Nephron (organoid): ENCODE measurements at regions not wholly inside any gene's neighbourhood (a gene's known extent, or its start where the extent isn't known, plus 50 kb on each side); places are given as distances from the start of the nearest gene placed in this dataset.

Source experiments
- H3K27ac Mint-ChIP-seq, 3 experiments: 2 replicates each; pipeline ENCODE4 v1.8.0; 2020; ENCODE audit warnings: mixed read lengths in 3 of 3, mild to moderate bottlenecking in 2 of 3, moderate library complexity in 1 of 3
- H3K27me3 Mint-ChIP-seq: 2 replicates; pipeline ENCODE4 v1.8.0; 2021; ENCODE audit warnings: low read depth, mild to moderate bottlenecking, moderate library complexity, mixed read lengths
- H3K36me3 Mint-ChIP-seq: 2 replicates; pipeline ENCODE4 v1.8.0; 2020; ENCODE audit warnings: low read depth, mixed read lengths
- H3K4me1 Mint-ChIP-seq: 2 replicates; pipeline ENCODE4 v1.8.0; 2020; ENCODE audit warnings: mixed read lengths
- H3K4me3 Mint-ChIP-seq, 3 experiments: 2 replicates each; pipeline ENCODE4 v1.8.0; 2020; ENCODE audit warnings: mild to moderate bottlenecking in 3 of 3, mixed read lengths in 3 of 3, moderate library complexity in 2 of 3
- H3K9me3 Mint-ChIP-seq: 2 replicates; pipeline ENCODE4 v1.8.0; 2020; ENCODE audit warnings: mixed read lengths
- CTCF ChIP-seq, 3 experiments: fragments of 200-600 bp; sonication (generic); IDR thresholded peaks; one replicate each; pipeline ENCODE4 v1.5.0; 2021; ENCODE audit warnings: antibody characterized with exemption in 3 of 3; ENCODE audit not compliant: unreplicated experiment in 3 of 3

GRCh38 chr9:100690438-100690837 is 112.6 kb downstream of the CAVIN4 start:
- Mint-ChIP-seq H3K9me3 (peaks cover 3% of the 10 kb centered on the region), H3K27me3 (no peaks in the 10 kb centered on the region), H3K27ac (no peak overlapping the region), H3K4me3 (no peak overlapping the region), H3K36me3 (no peaks in the 10 kb centered on the region), H3K4me1 (no peaks in the 10 kb centered on the region)
- no peak for TF ChIP-seq CTCF (IDR thresholded peaks at IDR 0.05; ENCODE audit: unreplicated experiment in 3 of 3)

- Mint-ChIP-seq H3K4me3 (no peak overlapping the region), H3K27me3 (no peaks in the 10 kb centered on the region), H3K4me1 (peaks cover 33% of the 10 kb centered on the region), H3K27ac (no peak overlapping the region), H3K36me3 (no peaks in the 10 kb centered on the region), H3K9me3 (no peaks in the 10 kb centered on the region)
- TF ChIP-seq CTCF (IDR thresholded peaks at IDR 0.05; ENCODE audit: unreplicated experiment in 3 of 3): no peak
These were observed 119.5 kb downstream of the CAVIN4 start for GRCh38 chr9:100697339-100697738.

- TF ChIP-seq CTCF (IDR thresholded peaks at IDR 0.05; ENCODE audit: unreplicated experiment in 3 of 3): no peak
- H3K27me3 Mint-ChIP-seq: no peaks in the 10 kb centered on the region
- H3K4me1 Mint-ChIP-seq: peaks cover 33% of the 10 kb centered on the region
- no peaks in the 10 kb centered on the region for H3K9me3 Mint-ChIP-seq
- no peaks in the 10 kb centered on the region for H3K36me3 Mint-ChIP-seq
- H3K4me3 Mint-ChIP-seq: no peak overlapping the region
- no peak overlapping the region for H3K27ac Mint-ChIP-seq
These were observed 121.1 kb downstream of the CAVIN4 start for GRCh38 chr9:100698945-100699344.

GRCh38 chr9:100699668-100700067 is 121.8 kb downstream of the CAVIN4 start:
- TF ChIP-seq CTCF (IDR thresholded peaks at IDR 0.05; ENCODE audit: unreplicated experiment in 3 of 3): no peak
- no peaks in the 10 kb centered on the region for H3K9me3 Mint-ChIP-seq
- no peak overlapping the region for H3K27ac Mint-ChIP-seq
- H3K4me3 Mint-ChIP-seq: no peak overlapping the region
- H3K27me3 Mint-ChIP-seq: no peaks in the 10 kb centered on the region
- peaks cover 33% of the 10 kb centered on the region for H3K4me1 Mint-ChIP-seq
- H3K36me3 Mint-ChIP-seq: no peaks in the 10 kb centered on the region

GRCh38 chr9:100700689-100701318 is 122.9 kb downstream of the CAVIN4 start:
- TF ChIP-seq CTCF (IDR thresholded peaks at IDR 0.05; ENCODE audit: unreplicated experiment in 3 of 3): peak; percentile 43 to 57 (median 48)

GRCh38 chr9:100714372-100715099 is 136.7 kb downstream of the CAVIN4 start:
- peak; percentile 86 to 92 (median 89) for TF ChIP-seq CTCF (IDR thresholded peaks at IDR 0.05; ENCODE audit: unreplicated experiment in 3 of 3)
- Mint-ChIP-seq H3K4me1 (no peaks in the 10 kb centered on the region), H3K4me3 (no peak overlapping the region), H3K9me3 (peaks cover 27% of the 10 kb centered on the region), H3K27ac (no peak overlapping the region), H3K27me3 (peaks cover 4% of the 10 kb centered on the region), H3K36me3 (peaks cover 4% of the 10 kb centered on the region)

More at GRCh38 chr9:100700689-100701318, 122.9 kb downstream of the CAVIN4 start:
- no peaks in the 10 kb centered on the region for H3K36me3 Mint-ChIP-seq
- H3K9me3 Mint-ChIP-seq: no peaks in the 10 kb centered on the region
- H3K27me3 Mint-ChIP-seq: no peaks in the 10 kb centered on the region
- H3K4me3 Mint-ChIP-seq: no peak overlapping the region
- no peak overlapping the region for H3K27ac Mint-ChIP-seq
- H3K4me1 Mint-ChIP-seq: peaks cover 33% of the 10 kb centered on the region
